Mesendoderm (in vitro differentiated cells): ENCODE measurements at regions not wholly inside any gene's neighbourhood (a gene's known extent, or its start where the extent isn't known, plus 50 kb on each side); places are given as distances from the start of the nearest gene placed in this dataset.

ENCODE experiments used
- DNase-seq: peaks from one replicate; pipeline ENCODE4 v3.0.0; 2013
- H2AK5ac ChIP-seq: 2 replicates; pipeline ENCODE4 v1.6.1; 2013; ENCODE audit warnings: low read length, inconsistent platforms
- H2BK120ac ChIP-seq: 2 replicates; pipeline ENCODE4 v1.6.1; 2013; ENCODE audit warnings: low read depth, mild to moderate bottlenecking, low read length, moderate library complexity, mixed read lengths
- H2BK15ac ChIP-seq: replicated peaks from 2 replicates; pipeline ENCODE4 v1.6.1; 2013; ENCODE audit warnings: low read depth, mild to moderate bottlenecking, moderate library complexity
- H2BK5ac ChIP-seq: 2 replicates; pipeline ENCODE4 v1.6.1; 2013; ENCODE audit warnings: low read length, inconsistent platforms
- H3K18ac ChIP-seq: 2 replicates; pipeline ENCODE4 v1.6.1; 2013; ENCODE audit warnings: mild to moderate bottlenecking, low read length, mixed read lengths
- H3K23ac ChIP-seq: one replicate; pipeline ENCODE4 v1.6.1; 2013; ENCODE audit warnings: low read length
- H3K27ac ChIP-seq: 2 replicates; pipeline ENCODE4 v1.5.1; 2013; ENCODE audit warnings: low read depth, mild to moderate bottlenecking, inconsistent platforms, low read length, moderate library complexity
- H3K27me3 ChIP-seq: 2 replicates; pipeline ENCODE4 v1.6.1; 2013; ENCODE audit warnings: low read length, control low read depth, mild to moderate bottlenecking, inconsistent platforms; ENCODE audit not compliant: insufficient read depth, poor library complexity
- H3K36me3 ChIP-seq: 2 replicates; pipeline ENCODE4 v1.6.1; 2013; ENCODE audit warnings: low read length, inconsistent platforms; ENCODE audit not compliant: control insufficient read depth, insufficient read depth
- H3K4ac ChIP-seq: one replicate; pipeline ENCODE4 v1.6.1; 2013; ENCODE audit warnings: low read depth, mild to moderate bottlenecking, low read length, moderate library complexity
- H3K4me1 ChIP-seq: 2 replicates; pipeline ENCODE4 v1.6.1; 2013; ENCODE audit warnings: low read depth, low read length, inconsistent platforms; ENCODE audit not compliant: control insufficient read depth
- H3K4me2 ChIP-seq: 2 replicates; pipeline ENCODE4 v1.6.1; 2013; ENCODE audit warnings: low read length
- H3K4me3 ChIP-seq: 2 replicates; pipeline ENCODE4 v1.5.1; 2013; ENCODE audit warnings: mild to moderate bottlenecking, low read length
- H3K56ac ChIP-seq: one replicate; pipeline ENCODE4 v1.6.1; 2013; ENCODE audit warnings: low read length
- H3K79me1 ChIP-seq: 2 replicates; pipeline ENCODE4 v1.6.1; 2013; ENCODE audit warnings: low read length, inconsistent platforms
- H3K79me2 ChIP-seq: 2 replicates; pipeline ENCODE4 v1.6.1; 2013; ENCODE audit warnings: mild to moderate bottlenecking, low read length; ENCODE audit not compliant: control insufficient read depth, insufficient read depth
- H3K9ac ChIP-seq: 2 replicates; pipeline ENCODE4 v1.6.1; 2013; ENCODE audit warnings: low read length, inconsistent platforms
- H4K5ac ChIP-seq: one replicate; pipeline ENCODE4 v1.6.1; 2013; ENCODE audit warnings: low read length
- H4K8ac ChIP-seq: one replicate; pipeline ENCODE4 v1.6.1; 2013; ENCODE audit warnings: low read depth, mild to moderate bottlenecking, control low read depth, low read length, moderate library complexity
- WGBS: extraction: QIAGEN DNeasy Blood & Tissue Kit; methylation state at CpG from one replicate; pipeline ENCODE4 v1.1.7; 2013; ENCODE audit warnings: low lambda C conversion rate, missing lambda C conversion rate; ENCODE audit not compliant: insufficient coverage; ENCODE audit errors: extremely low coverage; 5-methylcytosine and 5-hydroxymethylcytosine counted together

GRCh38 chr6:43992783-43993644, 134.2 kb downstream of the MRPL14 start:
- Histone ChIP-seq H3K36me3 (no peaks in the 10 kb centered on the region), H3K79me1 (no peaks in the 10 kb centered on the region), H3K9ac (no peak overlapping the region), H3K27ac (no peak overlapping the region), H4K8ac (no peak overlapping the region), H3K4ac (no peak overlapping the region), H2BK15ac (no peak overlapping the region), H3K4me3 (no peak overlapping the region), H2BK120ac (no peak overlapping the region), H3K4me2 (no peak overlapping the region), H2BK5ac (no peak overlapping the region), H3K27me3 (no peaks in the 10 kb centered on the region), H3K56ac (no peak overlapping the region), H3K18ac (no peak overlapping the region), H3K79me2 (no peaks in the 10 kb centered on the region), H3K23ac (no peak overlapping the region), H4K5ac (no peak overlapping the region), H3K4me1 (peaks cover 6% of the 10 kb centered on the region), H2AK5ac (no peak overlapping the region)
- no CpG with 5 or more reads among the region's 6 CpGs for WGBS
- no peak for DNase-seq

GRCh38 chr6:43992126-43992663, 135.1 kb downstream of the MRPL14 start:
- H4K8ac ChIP-seq = no peak overlapping the region
- WGBS = no CpG with 5 or more reads among the region's 4 CpGs
- no peaks in the 10 kb centered on the region for H3K36me3 ChIP-seq
- H3K4me3 ChIP-seq = no peak overlapping the region
- no peaks in the 10 kb centered on the region for H3K79me2 ChIP-seq
- no peak overlapping the region for H3K23ac ChIP-seq
- H3K4ac ChIP-seq = no peak overlapping the region
- H4K5ac ChIP-seq = no peak overlapping the region
- H3K79me1 ChIP-seq = no peaks in the 10 kb centered on the region
- no peak overlapping the region for H2AK5ac ChIP-seq
- H3K18ac ChIP-seq = no peak overlapping the region
- DNase-seq = no peak
- no peak overlapping the region for H3K4me2 ChIP-seq
- no peak overlapping the region for H2BK120ac ChIP-seq
- H3K9ac ChIP-seq = no peak overlapping the region
- no peak overlapping the region for H2BK5ac ChIP-seq
- no peak overlapping the region for H2BK15ac ChIP-seq
- no peak overlapping the region for H3K27ac ChIP-seq
- no peaks in the 10 kb centered on the region for H3K27me3 ChIP-seq
- no peak overlapping the region for H3K56ac ChIP-seq
- H3K4me1 ChIP-seq = peaks cover 6% of the 10 kb centered on the region

GRCh38 chr6:43990627-43991619, 136.3 kb downstream of the MRPL14 start:
- no peak overlapping the region for H4K5ac ChIP-seq
- peaks cover 6% of the 10 kb centered on the region for H3K4me1 ChIP-seq
- H3K79me2 ChIP-seq = no peaks in the 10 kb centered on the region
- no peak overlapping the region for H2BK5ac ChIP-seq
- no peak overlapping the region for H3K4ac ChIP-seq
- H2AK5ac ChIP-seq = no peak overlapping the region
- H3K36me3 ChIP-seq = no peaks in the 10 kb centered on the region
- H3K9ac ChIP-seq = no peak overlapping the region
- DNase-seq = no peak
- no peak overlapping the region for H2BK15ac ChIP-seq
- no peak overlapping the region for H2BK120ac ChIP-seq
- H3K18ac ChIP-seq = no peak overlapping the region
- H3K27me3 ChIP-seq = no peaks in the 10 kb centered on the region
- H3K4me2 ChIP-seq = no peak overlapping the region
- H3K4me3 ChIP-seq = no peak overlapping the region
- H4K8ac ChIP-seq = no peak overlapping the region
- no peaks in the 10 kb centered on the region for H3K79me1 ChIP-seq
- peak overlapping the region; percentile 42 for H3K56ac ChIP-seq
- H3K27ac ChIP-seq = no peak overlapping the region
- no peak overlapping the region for H3K23ac ChIP-seq
- no CpG with 5 or more reads among the region's 18 CpGs for WGBS

- no peak overlapping the region for H3K4me2 ChIP-seq
- H3K23ac ChIP-seq = no peak overlapping the region
- H3K4ac ChIP-seq = no peak overlapping the region
- H3K36me3 ChIP-seq = no peaks in the 10 kb centered on the region
- H3K9ac ChIP-seq = no peak overlapping the region
- H3K27ac ChIP-seq = no peak overlapping the region
- H2AK5ac ChIP-seq = no peak overlapping the region
- no peak overlapping the region for H3K18ac ChIP-seq
- DNase-seq = no peak
- no peak overlapping the region for H2BK15ac ChIP-seq
- H2BK5ac ChIP-seq = no peak overlapping the region
- no peaks in the 10 kb centered on the region for H3K79me1 ChIP-seq
- no peak overlapping the region for H2BK120ac ChIP-seq
- no peaks in the 10 kb centered on the region for H3K79me2 ChIP-seq
- H4K5ac ChIP-seq = no peak overlapping the region
- H3K27me3 ChIP-seq = no peaks in the 10 kb centered on the region
- peaks cover 6% of the 10 kb centered on the region for H3K4me1 ChIP-seq
- peak overlapping the region; percentile 42 for H3K56ac ChIP-seq
- H4K8ac ChIP-seq = no peak overlapping the region
- H3K4me3 ChIP-seq = no peak overlapping the region
- no CpG with 5 or more reads among the region's 9 CpGs for WGBS
These were observed 137.0 kb downstream of the MRPL14 start for GRCh38 chr6:43990275-43990626.

- H2AK5ac ChIP-seq = no peak overlapping the region
- no peak overlapping the region for H3K4me2 ChIP-seq
- H3K56ac ChIP-seq = no peak overlapping the region
- H3K79me1 ChIP-seq = no peaks in the 10 kb centered on the region
- peaks cover 6% of the 10 kb centered on the region for H3K4me1 ChIP-seq
- H3K9ac ChIP-seq = no peak overlapping the region
- H3K18ac ChIP-seq = no peak overlapping the region
- H3K23ac ChIP-seq = no peak overlapping the region
- no peak overlapping the region for H4K5ac ChIP-seq
- H3K27me3 ChIP-seq = no peaks in the 10 kb centered on the region
- H3K4ac ChIP-seq = no peak overlapping the region
- no peak overlapping the region for H4K8ac ChIP-seq
- no peak overlapping the region for H2BK120ac ChIP-seq
- no peak overlapping the region for H3K27ac ChIP-seq
- no CpG with 5 or more reads among the region's 10 CpGs for WGBS
- no peaks in the 10 kb centered on the region for H3K36me3 ChIP-seq
- no peak for DNase-seq
- no peaks in the 10 kb centered on the region for H3K79me2 ChIP-seq
- no peak overlapping the region for H2BK5ac ChIP-seq
- no peak overlapping the region for H2BK15ac ChIP-seq
- H3K4me3 ChIP-seq = no peak overlapping the region
These were observed 137.6 kb downstream of the MRPL14 start for GRCh38 chr6:43989581-43990146.
